ENCODE measurements at regions not wholly inside any gene's neighbourhood (a gene's known extent, or its start where the extent isn't known, plus 50 kb on each side); places are given as distances from the start of the nearest gene placed in this dataset.

GRCh38 chr22:26998129-26998528 lies 340.7 kb downstream of the MIAT start:
- H3K9ac ChIP-seq (ENCODE audit: low read length) = no peak overlapping the region
- H3K79me2 ChIP-seq (ENCODE audit: low read length) = no peaks in the 10 kb centered on the region
- H3K9me2 ChIP-seq (replicated peaks; ENCODE audit: insufficient read depth, low read length) = no peaks in the 10 kb centered on the region
- H3K36me3 ChIP-seq (replicated peaks; ENCODE audit: insufficient read depth, low read length) = no peaks in the 10 kb centered on the region
- DNase-seq = no peak
- no peak overlapping the region for H2AFZ ChIP-seq (ENCODE audit: low read length)
- H4K20me1 ChIP-seq (ENCODE audit: insufficient read depth, low read length) = no peaks in the 10 kb centered on the region
- no peak overlapping the region for H3K4me3 ChIP-seq (ENCODE audit: low read length)
- H3K27ac ChIP-seq (ENCODE audit: low read length) = no peak overlapping the region
- H3K4me1 ChIP-seq (ENCODE audit: low read length) = no peaks in the 10 kb centered on the region
- H3K4me2 ChIP-seq (ENCODE audit: low read depth, low read length) = no peak overlapping the region
- no peaks in the 10 kb centered on the region for H3K9me3 ChIP-seq (replicated peaks; ENCODE audit: insufficient read depth, low read length)
- TF ChIP-seq, protein P1, sequence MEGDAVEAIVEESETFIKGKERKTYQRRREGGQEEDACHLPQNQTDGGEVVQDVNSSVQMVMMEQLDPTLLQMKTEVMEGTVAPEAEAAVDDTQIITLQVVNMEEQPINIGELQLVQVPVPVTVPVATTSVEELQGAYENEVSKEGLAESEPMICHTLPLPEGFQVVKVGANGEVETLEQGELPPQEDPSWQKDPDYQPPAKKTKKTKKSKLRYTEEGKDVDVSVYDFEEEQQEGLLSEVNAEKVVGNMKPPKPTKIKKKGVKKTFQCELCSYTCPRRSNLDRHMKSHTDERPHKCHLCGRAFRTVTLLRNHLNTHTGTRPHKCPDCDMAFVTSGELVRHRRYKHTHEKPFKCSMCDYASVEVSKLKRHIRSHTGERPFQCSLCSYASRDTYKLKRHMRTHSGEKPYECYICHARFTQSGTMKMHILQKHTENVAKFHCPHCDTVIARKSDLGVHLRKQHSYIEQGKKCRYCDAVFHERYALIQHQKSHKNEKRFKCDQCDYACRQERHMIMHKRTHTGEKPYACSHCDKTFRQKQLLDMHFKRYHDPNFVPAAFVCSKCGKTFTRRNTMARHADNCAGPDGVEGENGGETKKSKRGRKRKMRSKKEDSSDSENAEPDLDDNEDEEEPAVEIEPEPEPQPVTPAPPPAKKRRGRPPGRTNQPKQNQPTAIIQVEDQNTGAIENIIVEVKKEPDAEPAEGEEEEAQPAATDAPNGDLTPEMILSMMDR (IDR thresholded peaks at IDR 0.05; ENCODE audit: low read length) = no peak
- no peaks in the 10 kb centered on the region for H3F3A ChIP-seq (ENCODE audit: insufficient read depth, low read length)
- H3K27me3 ChIP-seq (replicated peaks; ENCODE audit: insufficient read depth, low read length) = peaks cover 22% of the 10 kb centered on the region; the same call in 1 of the 2 replicates

- Histone ChIP-seq H3K9ac (ENCODE audit: low read length) (no peak overlapping the region), H3K4me2 (ENCODE audit: low read depth, low read length) (no peak overlapping the region), H3F3A (ENCODE audit: insufficient read depth, low read length) (no peaks in the 10 kb centered on the region), H4K20me1 (ENCODE audit: insufficient read depth, low read length) (no peaks in the 10 kb centered on the region), H3K79me2 (ENCODE audit: low read length) (no peaks in the 10 kb centered on the region), H3K4me3 (ENCODE audit: low read length) (no peak overlapping the region), H2AFZ (ENCODE audit: low read length) (no peak overlapping the region), H3K36me3 (replicated peaks; ENCODE audit: insufficient read depth, low read length) (no peaks in the 10 kb centered on the region), H3K27me3 (replicated peaks; ENCODE audit: insufficient read depth, low read length) (peaks cover 26% of the 10 kb centered on the region; the same call in 1 of the 2 replicates), H3K27ac (ENCODE audit: low read length) (no peak overlapping the region), H3K9me2 (replicated peaks; ENCODE audit: insufficient read depth, low read length) (no peaks in the 10 kb centered on the region), H3K9me3 (replicated peaks; ENCODE audit: insufficient read depth, low read length) (no peaks in the 10 kb centered on the region), H3K4me1 (ENCODE audit: low read length) (no peaks in the 10 kb centered on the region)
- no peak for TF ChIP-seq EZH2 (optimal IDR thresholded peaks at IDR 0.05; ENCODE audit: low read depth, low read length)
- DNase-seq = no peak
Measured at GRCh38 chr22:26998716-26999115, 341.3 kb downstream of the MIAT start.

DNA sequence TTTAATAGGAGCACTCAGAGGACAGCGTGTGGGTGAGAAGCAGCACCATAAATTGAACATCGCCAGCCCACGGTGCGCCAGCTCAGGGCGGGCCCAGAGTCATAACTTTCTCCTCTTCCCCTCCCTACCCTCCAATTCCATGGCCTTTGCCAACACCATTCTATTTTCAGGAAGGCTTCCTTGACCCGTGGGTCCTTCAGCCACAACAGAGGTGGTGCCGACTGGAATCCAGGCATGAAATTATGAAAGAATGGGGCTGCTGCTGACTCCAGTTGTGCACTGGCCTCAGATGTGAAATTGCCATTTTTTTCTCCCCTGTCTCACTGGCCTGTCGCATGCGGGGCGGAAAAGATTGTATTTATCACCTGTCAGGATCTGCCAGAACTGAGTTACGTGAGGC lies 345.9 kb downstream of the MIAT start:
- Histone ChIP-seq H3K36me3 (replicated peaks; ENCODE audit: insufficient read depth, low read length) (no peaks in the 10 kb centered on the region), H3K4me1 (ENCODE audit: low read length) (no peaks in the 10 kb centered on the region), H3K4me2 (ENCODE audit: low read depth, low read length) (no peak overlapping the region), H3K4me3 (ENCODE audit: low read length) (no peak overlapping the region), H3F3A (ENCODE audit: insufficient read depth, low read length) (no peaks in the 10 kb centered on the region), H3K9me3 (replicated peaks; ENCODE audit: insufficient read depth, low read length) (no peaks in the 10 kb centered on the region), H2AFZ (ENCODE audit: low read length) (no peak overlapping the region), H3K9me2 (replicated peaks; ENCODE audit: insufficient read depth, low read length) (no peaks in the 10 kb centered on the region), H3K9ac (ENCODE audit: low read length) (no peak overlapping the region), H3K27me3 (replicated peaks; ENCODE audit: insufficient read depth, low read length) (peaks cover 45% of the 10 kb centered on the region), H3K27ac (ENCODE audit: low read length) (no peak overlapping the region), H4K20me1 (ENCODE audit: insufficient read depth, low read length) (no peaks in the 10 kb centered on the region), H3K79me2 (ENCODE audit: low read length) (no peaks in the 10 kb centered on the region)
- DNase-seq = no peak
- TF ChIP-seq EZH2 (optimal IDR thresholded peaks at IDR 0.05; ENCODE audit: low read depth, low read length) (no peak), EZH2phosphoT487 (IDR thresholded peaks at IDR 0.05; ENCODE audit: low read length) (no peak)
- TF ChIP-seq, protein P1 (IDR thresholded peaks at IDR 0.05; ENCODE audit: low read length) = no peak

DNA sequence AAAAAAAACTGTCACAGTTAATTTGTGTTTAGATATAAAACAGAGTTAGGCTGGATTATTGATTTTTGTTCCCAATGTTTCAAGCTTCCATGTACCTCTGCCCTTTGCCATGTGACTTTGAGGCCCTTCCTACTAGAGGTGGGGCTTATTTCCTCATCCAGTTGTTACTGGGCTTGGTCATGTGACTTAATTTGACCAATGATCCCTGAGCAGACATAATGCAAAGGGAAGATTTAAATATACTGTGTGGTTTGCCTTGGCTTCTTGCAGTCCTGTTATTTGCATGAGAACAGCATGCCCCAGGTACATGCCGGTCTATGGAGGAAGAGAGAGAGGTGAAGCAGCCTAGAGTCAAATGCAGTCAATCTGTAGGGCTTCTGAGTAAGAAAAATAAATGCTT lies 347.0 kb downstream of the MIAT start:
- H3F3A ChIP-seq (ENCODE audit: insufficient read depth, low read length) = no peaks in the 10 kb centered on the region
- H3K36me3 ChIP-seq (replicated peaks; ENCODE audit: insufficient read depth, low read length) = no peaks in the 10 kb centered on the region
- H3K27ac ChIP-seq (ENCODE audit: low read length) = no peak overlapping the region
- no peaks in the 10 kb centered on the region for H3K9me2 ChIP-seq (replicated peaks; ENCODE audit: insufficient read depth, low read length)
- H4K20me1 ChIP-seq (ENCODE audit: insufficient read depth, low read length) = no peaks in the 10 kb centered on the region
- H3K9me3 ChIP-seq (replicated peaks; ENCODE audit: insufficient read depth, low read length) = no peaks in the 10 kb centered on the region
- DNase-seq = no peak
- H3K9ac ChIP-seq (ENCODE audit: low read length) = no peak overlapping the region
- H3K79me2 ChIP-seq (ENCODE audit: low read length) = no peaks in the 10 kb centered on the region
- H3K4me3 ChIP-seq (ENCODE audit: low read length) = no peak overlapping the region
- TF ChIP-seq, protein P1 (IDR thresholded peaks at IDR 0.05; ENCODE audit: low read length) = no peak
- H3K4me2 ChIP-seq (ENCODE audit: low read depth, low read length) = no peak overlapping the region
- H3K27me3 ChIP-seq (replicated peaks; ENCODE audit: insufficient read depth, low read length) = peaks cover 45% of the 10 kb centered on the region
- H3K4me1 ChIP-seq (ENCODE audit: low read length) = no peaks in the 10 kb centered on the region
- no peak overlapping the region for H2AFZ ChIP-seq (ENCODE audit: low read length)

Measured in MM.1S (cell line).